Stomach (tissue), 4 donors: ENCODE measurements at regions not wholly inside any gene's neighbourhood (a gene's known extent, or its start where the extent isn't known, plus 50 kb on each side); places are given as distances from the start of the nearest gene placed in this dataset.

Source experiments
- EP300 ChIP-seq: sonication (generic); formaldehyde crosslinking; IDR thresholded peaks from one replicate; pipeline ENCODE4 v1.6.1; 2017; ENCODE audit warnings: antibody characterized with exemption
- POLR2AphosphoS5 ChIP-seq, 3 donors: sonication (generic); formaldehyde crosslinking; IDR thresholded peaks; one replicate each; pipeline ENCODE4 v1.6.1; 2016; ENCODE audit warnings: antibody characterized with exemption in 3 of 3
- TF ChIP-seq, protein P1 (sequence below), 7 experiments: fragments of 450-650 bp in 4 of 7; fragments of 200-600 bp in 3 of 7; sonication (generic) in 3 of 7; IDR thresholded peaks; one replicate each; pipeline ENCODE4 v1.5.1; 2016 to 2019; ENCODE audit warnings: antibody characterized with exemption in 7 of 7, control low read depth in 2 of 7, mild to moderate bottlenecking in 1 of 7

GRCh38 chr2:52558265-52558664 lies 1209.3 kb upstream of the CHAC2 start:
- TF ChIP-seq, protein P1, sequence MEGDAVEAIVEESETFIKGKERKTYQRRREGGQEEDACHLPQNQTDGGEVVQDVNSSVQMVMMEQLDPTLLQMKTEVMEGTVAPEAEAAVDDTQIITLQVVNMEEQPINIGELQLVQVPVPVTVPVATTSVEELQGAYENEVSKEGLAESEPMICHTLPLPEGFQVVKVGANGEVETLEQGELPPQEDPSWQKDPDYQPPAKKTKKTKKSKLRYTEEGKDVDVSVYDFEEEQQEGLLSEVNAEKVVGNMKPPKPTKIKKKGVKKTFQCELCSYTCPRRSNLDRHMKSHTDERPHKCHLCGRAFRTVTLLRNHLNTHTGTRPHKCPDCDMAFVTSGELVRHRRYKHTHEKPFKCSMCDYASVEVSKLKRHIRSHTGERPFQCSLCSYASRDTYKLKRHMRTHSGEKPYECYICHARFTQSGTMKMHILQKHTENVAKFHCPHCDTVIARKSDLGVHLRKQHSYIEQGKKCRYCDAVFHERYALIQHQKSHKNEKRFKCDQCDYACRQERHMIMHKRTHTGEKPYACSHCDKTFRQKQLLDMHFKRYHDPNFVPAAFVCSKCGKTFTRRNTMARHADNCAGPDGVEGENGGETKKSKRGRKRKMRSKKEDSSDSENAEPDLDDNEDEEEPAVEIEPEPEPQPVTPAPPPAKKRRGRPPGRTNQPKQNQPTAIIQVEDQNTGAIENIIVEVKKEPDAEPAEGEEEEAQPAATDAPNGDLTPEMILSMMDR (IDR thresholded peaks at IDR 0.05) = no peak
- TF ChIP-seq EP300 (no peak), POLR2AphosphoS5 (IDR thresholded peaks at IDR 0.05) (no peak)
